ENCODE measurements at regions not wholly inside any gene's neighbourhood (a gene's known extent, or its start where the extent isn't known, plus 50 kb on each side); places are given as distances from the start of the nearest gene placed in this dataset.
"Not testable (repeated sequence)": the region's sequence is repeated elsewhere in the genome, so short reads cannot be mapped to it uniquely, and the experiment has no call there.

GRCh38 chr5:126097876-126098275 is 325.3 kb upstream of the GRAMD2B start:
- no peak for DNase-seq

- no peak for DNase-seq
These were observed 324.7 kb upstream of the GRAMD2B start for GRCh38 chr5:126098330-126099017.

- no peak for DNase-seq
These were observed 324.1 kb upstream of the GRAMD2B start for GRCh38 chr5:126099077-126099476.

GRCh38 chr5:126100767-126101166 is 322.4 kb upstream of the GRAMD2B start:
- DNase-seq, result no peak

GRCh38 chr5:126101901-126102300 is 321.3 kb upstream of the GRAMD2B start:
- DNase-seq, result no peak

GRCh38 chr5:126103050-126103449 is 320.2 kb upstream of the GRAMD2B start:
- no peak for DNase-seq

- DNase-seq, result no peak
These were observed 319.3 kb upstream of the GRAMD2B start for GRCh38 chr5:126103868-126104267.

GRCh38 chr5:126104341-126104740 is 318.9 kb upstream of the GRAMD2B start:
- DNase-seq, result no peak

- no peak for DNase-seq
These were observed 318.3 kb upstream of the GRAMD2B start for GRCh38 chr5:126104951-126105350.

GRCh38 chr5:126106029-126106428 is 317.2 kb upstream of the GRAMD2B start:
- DNase-seq, result no peak

GRCh38 chr5:126107381-126107780 is 315.8 kb upstream of the GRAMD2B start:
- DNase-seq, result no peak

- DNase-seq, result peak; percentile 11
These were observed 314.7 kb upstream of the GRAMD2B start for GRCh38 chr5:126108470-126108869.

- DNase-seq, result no peak
These were observed 308.1 kb upstream of the GRAMD2B start for GRCh38 chr5:126115059-126115629.

GRCh38 chr5:126117044-126117443 is 306.2 kb upstream of the GRAMD2B start:
- no peak for DNase-seq

- peak; percentile 5 for DNase-seq
These were observed 303.2 kb upstream of the GRAMD2B start for GRCh38 chr5:126119887-126120442.

GRCh38 chr5:126120939-126121338 is 302.3 kb upstream of the GRAMD2B start:
- DNase-seq, result no peak

- no peak for DNase-seq
These were observed 300.3 kb upstream of the GRAMD2B start for GRCh38 chr5:126122942-126123341.

- no peak for DNase-seq
These were observed 298.4 kb upstream of the GRAMD2B start for GRCh38 chr5:126124706-126125345.

GRCh38 chr5:126125407-126125806 is 297.8 kb upstream of the GRAMD2B start:
- no peak for DNase-seq

GRCh38 chr5:126126574-126126973 is 296.6 kb upstream of the GRAMD2B start:
- DNase-seq, result no peak

GRCh38 chr5:126127371-126127770 is 295.8 kb upstream of the GRAMD2B start:
- DNase-seq, result not testable (repeated sequence)

GRCh38 chr5:126129431-126129830 is 293.8 kb upstream of the GRAMD2B start:
- no peak for DNase-seq

- DNase-seq, result no peak
These were observed 289.8 kb upstream of the GRAMD2B start for GRCh38 chr5:126133424-126133823.

- DNase-seq, result no peak
These were observed 285.3 kb upstream of the GRAMD2B start for GRCh38 chr5:126137891-126138280.

All from NCI-H2171 treated with DMSO at 0.1 percent for 48 hours (cell line).